ENCODE measurements at regions not wholly inside any gene's neighbourhood (a gene's known extent, or its start where the extent isn't known, plus 50 kb on each side); places are given as distances from the start of the nearest gene placed in this dataset.

GRCh38 chr11:39628311-39628710 is 1831.1 kb downstream of the LRRC4C start:
- TF ChIP-seq CTCF (IDR thresholded peaks at IDR 0.05), result no peak
- no peak for TF ChIP-seq POLR2A (IDR thresholded peaks at IDR 0.05)
- TF ChIP-seq EP300 (IDR thresholded peaks at IDR 0.05), result no peak

Measured in stomach (tissue), 4 donors.